CD14-positive monocyte (primary cell): ENCODE measurements at regions not wholly inside any gene's neighbourhood (a gene's known extent, or its start where the extent isn't known, plus 50 kb on each side); places are given as distances from the start of the nearest gene placed in this dataset.
"Not testable (repeated sequence)": the region's sequence is repeated elsewhere in the genome, so short reads cannot be mapped to it uniquely, and the experiment has no call there.

Experiments
- DNase-seq, 3 donors: peaks; one replicate each; pipeline ENCODE4 v3.0.0-alpha.2; 2011 to 2022
- H2AFZ ChIP-seq: 2 replicates; pipeline ENCODE4 v1.6.0; 2012; ENCODE audit warnings: mild to moderate bottlenecking, low read depth, low read length, inconsistent platforms; ENCODE audit not compliant: insufficient read depth, poor library complexity, severe bottlenecking
- H3K27ac ChIP-seq, 2 donors: 1 replicate in 1 of 2; 2 replicates in 1 of 2; pipeline ENCODE4 v1.5.1; 2012 to 2013; ENCODE audit warnings: low read length in 2 of 2, control low read depth in 1 of 2, inconsistent platforms in 1 of 2, low read depth in 1 of 2, mild to moderate bottlenecking in 1 of 2
- H3K27me3 ChIP-seq, 2 donors: one replicate each; pipeline versions ENCODE4 v1.6.0 to v1.6.1; 2011 to 2013; ENCODE audit warnings: low read length in 2 of 2; ENCODE audit not compliant: control insufficient read depth in 2 of 2, insufficient read depth in 2 of 2
- H3K36me3 ChIP-seq, 2 donors: replicated peaks in 1 of 2; 1 replicate in 1 of 2; 2 replicates in 1 of 2; pipeline versions ENCODE4 v1.5.1 to v1.6.1; 2012 to 2013; ENCODE audit warnings: low read length in 2 of 2, control low read depth in 1 of 2, inconsistent platforms in 1 of 2, mild to moderate bottlenecking in 1 of 2; ENCODE audit not compliant: insufficient read depth in 2 of 2, control insufficient read depth in 1 of 2
- H3K4me1 ChIP-seq, 2 donors: 1 replicate in 1 of 2; 2 replicates in 1 of 2; pipeline versions ENCODE4 v1.5.1 to v1.6.1; 2012 to 2013; ENCODE audit warnings: low read length in 2 of 2, control low read depth in 1 of 2, inconsistent platforms in 1 of 2, mild to moderate bottlenecking in 1 of 2, moderate library complexity in 1 of 2; ENCODE audit not compliant: insufficient read depth in 2 of 2, control insufficient read depth in 1 of 2
- H3K4me2 ChIP-seq: replicated peaks from 2 replicates; pipeline ENCODE3; 2012; ENCODE audit warnings: low read length, moderate library complexity, mild to moderate bottlenecking; ENCODE audit not compliant: poor library complexity, severe bottlenecking; ENCODE audit errors: extremely low read depth
- H3K4me3 ChIP-seq, 3 experiments: fragments of 200-600 bp in 1 of 3; sonication (generic) in 1 of 3; replicated peaks in 1 of 3; 1 replicate in 2 of 3; 2 replicates in 1 of 3; pipeline ENCODE4 v1.5.1; 2011 to 2013; ENCODE audit warnings: low read length in 3 of 3, mild to moderate bottlenecking in 3 of 3, control low read depth in 2 of 3, low read depth in 2 of 3, inconsistent platforms in 1 of 3, moderate library complexity in 1 of 3
- H3K79me2 ChIP-seq: 2 replicates; pipeline ENCODE4 v1.6.0; 2012; ENCODE audit warnings: mild to moderate bottlenecking, control low read depth, inconsistent platforms, low read length, moderate library complexity; ENCODE audit not compliant: insufficient read depth
- H3K9ac ChIP-seq: 2 replicates; pipeline ENCODE4 v1.6.0; 2017; ENCODE audit warnings: low read length, mild to moderate bottlenecking; ENCODE audit not compliant: insufficient read depth, poor library complexity, severe bottlenecking
- H3K9me3 ChIP-seq, 2 donors: replicated peaks in 1 of 2; 1 replicate in 1 of 2; 2 replicates in 1 of 2; pipeline versions ENCODE4 v1.5.1 to v1.6.1; 2012 to 2013; ENCODE audit warnings: low read length in 2 of 2, control low read depth in 1 of 2; ENCODE audit not compliant: control insufficient read depth in 1 of 2, insufficient read depth in 1 of 2
- H4K20me1 ChIP-seq: 2 replicates; pipeline ENCODE4 v1.6.0; 2012; ENCODE audit warnings: mild to moderate bottlenecking, low read length, control low read depth, moderate library complexity; ENCODE audit not compliant: insufficient read depth
- H3K27ac Mint-ChIP-seq, 7 donors: one replicate each; pipeline ENCODE4 v1.8.0; 2020; ENCODE audit warnings: mild to moderate bottlenecking in 7 of 7, mixed read lengths in 7 of 7, moderate library complexity in 6 of 7, inconsistent platforms in 2 of 7
- H3K27me3 Mint-ChIP-seq, 3 donors: one replicate each; pipeline ENCODE4 v1.8.0; 2021 to 2022; ENCODE audit warnings: low read depth in 3 of 3, mild to moderate bottlenecking in 3 of 3, mixed read lengths in 3 of 3, moderate library complexity in 3 of 3, inconsistent platforms in 1 of 3
- H3K36me3 Mint-ChIP-seq, 2 donors: one replicate each; pipeline ENCODE4 v1.8.0; 2020; ENCODE audit warnings: mixed read lengths in 2 of 2, inconsistent platforms in 1 of 2, mild to moderate bottlenecking in 1 of 2
- H3K4me1 Mint-ChIP-seq: one replicate; pipeline ENCODE4 v1.8.0; 2020; ENCODE audit warnings: mild to moderate bottlenecking, mixed read lengths
- H3K4me3 Mint-ChIP-seq, 2 donors: one replicate each; pipeline ENCODE4 v1.8.0; 2020; ENCODE audit warnings: mild to moderate bottlenecking in 2 of 2, mixed read lengths in 2 of 2, moderate library complexity in 1 of 2
- H3K9me3 Mint-ChIP-seq, 7 donors: one replicate each; pipeline ENCODE4 v1.8.0; 2020 to 2022; ENCODE audit warnings: mixed read lengths in 7 of 7, mild to moderate bottlenecking in 6 of 7, moderate library complexity in 6 of 7, inconsistent platforms in 2 of 7
- CTCF ChIP-seq: fragments of 200-600 bp; IDR thresholded peaks from one replicate; pipeline ENCODE4 v1.8.0; 2022; ENCODE audit warnings: antibody characterized with exemption, mild to moderate bottlenecking
- WGBS: methylation state at CpG from one replicate; pipeline ENCODE4 v1.1.5; 2013; ENCODE audit warnings: missing lambda C conversion rate; ENCODE audit not compliant: insufficient coverage; 5-methylcytosine and 5-hydroxymethylcytosine counted together
- intact Hi-C, 2 donors: fragments of 100-400 bp; cut with micrococcal nuclease; formaldehyde crosslinking; loops; one replicate each; pipeline versions ENCODE4 v1.15.0 to v1.15.1; 2023

DNA sequence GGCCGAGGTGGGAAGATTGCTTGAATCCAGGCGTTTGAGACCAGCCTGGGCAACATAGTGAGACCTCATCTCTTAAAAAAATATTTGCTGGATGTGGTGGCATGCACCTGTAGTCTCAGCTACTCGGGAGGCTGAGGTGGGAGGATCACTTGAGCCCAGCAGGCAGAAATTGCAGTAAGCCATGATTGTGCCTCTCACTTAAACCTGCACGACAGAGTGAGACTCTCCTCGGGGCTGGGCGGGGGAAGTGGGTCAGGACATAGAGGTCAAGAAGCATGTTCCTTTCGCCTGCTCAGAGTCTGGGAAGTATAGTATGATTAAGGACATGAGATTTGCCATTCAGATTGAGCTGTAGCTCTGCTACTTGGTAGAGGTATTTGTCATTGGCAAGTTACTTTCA is 52.3 kb downstream of the SEPTIN7 start:
- H3K4me3 Mint-ChIP-seq, H3K27me3 Mint-ChIP-seq, H3K9me3 ChIP-seq, DNase-seq, H3K4me3 ChIP-seq, H3K4me2 ChIP-seq, H3K4me1 Mint-ChIP-seq, H3K27ac ChIP-seq, H3K27me3 ChIP-seq, H3K9me3 Mint-ChIP-seq, H2AFZ ChIP-seq, H3K9ac ChIP-seq, H3K4me1 ChIP-seq: not testable (repeated sequence)
- WGBS, result 98% methylated on average over 5 of the region's 7 CpGs
- peaks cover 96% of the 10 kb centered on the region for H3K79me2 ChIP-seq
- peaks cover 95% of the 10 kb centered on the region for H4K20me1 ChIP-seq
- peaks cover 27 to 40% of the 10 kb centered on the region in 2 donors for H3K36me3 Mint-ChIP-seq
- intact Hi-C loops, result loop anchor here in 1 of 2 donors (10.0 kb wide), 1 partner anchor 48 kb away; the partner anchor contains the start of gene SEPTIN7
- H3K36me3 ChIP-seq, result peaks cover 8 to 37% of the 10 kb centered on the region in 2 donors
- peak overlapping the region in 1 of 7 donors; percentile 48 for H3K27ac Mint-ChIP-seq

GRCh38 chr7:35854311-35854710 is 53.5 kb downstream of the SEPTIN7 start:
- Mint-ChIP-seq H3K4me3 (no peak overlapping the region), H3K27ac (no peak overlapping the region), H3K36me3 (peaks cover 23 to 41% of the 10 kb centered on the region in 2 donors), H3K27me3 (no peaks in the 10 kb centered on the region), H3K9me3 (no peaks in the 10 kb centered on the region), H3K4me1 (peaks cover 2% of the 10 kb centered on the region)
- Histone ChIP-seq H3K9ac (no peak overlapping the region), H3K27ac (no peak overlapping the region), H3K4me1 (no peaks in the 10 kb centered on the region), H3K4me2 (no peak overlapping the region), H3K79me2 (peaks cover 96% of the 10 kb centered on the region), H3K4me3 (no peak overlapping the region), H3K36me3 (peaks cover 2 to 26% of the 10 kb centered on the region in 2 donors), H3K27me3 (no peaks in the 10 kb centered on the region), H3K9me3 (no peaks in the 10 kb centered on the region), H4K20me1 (peaks cover 96% of the 10 kb centered on the region), H2AFZ (no peak overlapping the region)
- no peak for DNase-seq
- intact Hi-C loops, result loop anchor here in 1 of 2 donors (10.0 kb wide), 1 partner anchor 50 kb away; the partner anchor contains the start of gene SEPTIN7
- TF ChIP-seq CTCF, result no peak
- WGBS, result no CpG with 5 or more reads among the region's 1 CpG
